Uterus (tissue), 2 donors: ENCODE measurements at regions not wholly inside any gene's neighbourhood (a gene's known extent, or its start where the extent isn't known, plus 50 kb on each side); places are given as distances from the start of the nearest gene placed in this dataset.

Experiments used
- CTCF ChIP-seq, 4 experiments: fragments of 200-600 bp in 2 of 4; fragments of 450-650 bp in 2 of 4; sonication (generic) in 2 of 4; IDR thresholded peaks; one replicate each; pipeline ENCODE4 v1.5.1; 2016 to 2019; ENCODE audit warnings: antibody characterized with exemption in 4 of 4, mild to moderate bottlenecking in 2 of 4, moderate library complexity in 1 of 4
- POLR2A ChIP-seq, 2 donors: fragments of 450-650 bp; IDR thresholded peaks; one replicate each; pipeline ENCODE4 v1.6.1; 2016; ENCODE audit warnings: antibody characterized with exemption in 2 of 2, mild to moderate bottlenecking in 1 of 2, moderate library complexity in 1 of 2

- no peak for TF ChIP-seq CTCF (IDR thresholded peaks at IDR 0.05)
- no peak for TF ChIP-seq POLR2A (IDR thresholded peaks at IDR 0.05)
Measured at GRCh38 chr10:57225920-57226319, 864.9 kb upstream of the ZWINT start.
